Activated CD4-positive, alpha-beta T cell treated with anti-CD3 and anti-CD28 coated beads, Interleukin-2, amount 10 ng/mL, durations not matched to agents 7 days and 5 days (primary cell): ENCODE measurements at regions not wholly inside any gene's neighbourhood (a gene's known extent, or its start where the extent isn't known, plus 50 kb on each side); places are given as distances from the start of the nearest gene placed in this dataset.
A peak's percentile ranks its signal among the peaks of the same experiment; 100 is the strongest.

Source experiments
- CTCF ChIA-PET: fragments of 350-600 bp; sonication (Branson Sonifier 250); formaldehyde crosslinking; loops from one replicate; lab custom pipeline; 2021; ENCODE audit warnings: antibody characterized with exemption; lab: Charles Lee
- POLR2A ChIA-PET: fragments of 350-600 bp; sonication (Branson Sonifier 250); formaldehyde crosslinking; loops from one replicate; lab custom pipeline; 2021; ENCODE audit warnings: antibody characterized with exemption; lab: Charles Lee
- DNase-seq: peaks from one replicate; pipeline ENCODE4 v3.0.0-alpha.2; 2020
- H3K27ac Mint-ChIP-seq: one replicate; pipeline ENCODE4 v1.8.0; 2021; ENCODE audit warnings: mild to moderate bottlenecking, moderate library complexity, mixed read lengths
- H3K27me3 Mint-ChIP-seq: one replicate; pipeline ENCODE4 v1.8.0; 2021; ENCODE audit warnings: mixed read lengths
- H3K36me3 Mint-ChIP-seq: one replicate; pipeline ENCODE4 v1.8.0; 2021; ENCODE audit warnings: low read depth, mixed read lengths
- H3K4me1 Mint-ChIP-seq: one replicate; pipeline ENCODE4 v1.8.0; 2021; ENCODE audit warnings: mixed read lengths
- H3K4me3 Mint-ChIP-seq: one replicate; pipeline ENCODE4 v1.8.0; 2021; ENCODE audit warnings: mild to moderate bottlenecking, moderate library complexity, mixed read lengths
- H3K9me3 Mint-ChIP-seq: one replicate; pipeline ENCODE4 v1.8.0; 2021; ENCODE audit warnings: mixed read lengths

GRCh38 chr7:25863005-25863728 lies 288.8 kb upstream of the NFE2L3 start:
- H3K4me1 Mint-ChIP-seq = peaks cover 44% of the 10 kb centered on the region
- no peak for DNase-seq

DNA sequence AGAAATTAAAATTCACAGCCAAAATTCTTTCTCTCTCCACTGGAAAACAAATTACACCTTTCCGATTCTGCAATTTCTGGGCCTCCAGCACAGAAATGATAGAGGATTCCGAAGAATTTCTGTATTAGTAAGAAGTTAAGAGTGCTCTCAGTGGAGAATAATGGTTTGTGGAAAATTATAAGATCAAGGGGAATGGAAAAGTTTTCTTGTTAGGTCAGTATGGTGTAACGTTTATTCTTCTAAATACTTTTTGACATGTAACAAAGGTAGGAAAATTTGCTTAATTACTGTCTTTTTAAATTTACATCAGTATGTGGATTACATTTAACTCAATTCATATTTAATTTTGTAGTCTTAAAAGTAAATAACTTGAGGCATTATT lies 288.3 kb upstream of the NFE2L3 start:
- ChIA-PET CTCF (no interaction called here), POLR2A (no interaction called here)
- Mint-ChIP-seq H3K36me3 (peaks cover 9% of the 10 kb centered on the region), H3K9me3 (peaks cover 19% of the 10 kb centered on the region), H3K4me3 (no peak overlapping the region), H3K4me1 (peaks cover 42% of the 10 kb centered on the region), H3K27ac (no peak overlapping the region), H3K27me3 (peaks cover 60% of the 10 kb centered on the region)
- no peak for DNase-seq

More at GRCh38 chr7:25863005-25863728, 288.8 kb upstream of the NFE2L3 start:
- H3K36me3 Mint-ChIP-seq = peaks cover 11% of the 10 kb centered on the region
- no peak overlapping the region for H3K27ac Mint-ChIP-seq
- peaks cover 20% of the 10 kb centered on the region for H3K9me3 Mint-ChIP-seq
- H3K27me3 Mint-ChIP-seq = peaks cover 54% of the 10 kb centered on the region
- peak overlapping the region; percentile 76 for H3K4me3 Mint-ChIP-seq
- POLR2A ChIA-PET = interaction anchor here (0.8 kb wide), 1 partner anchor 337 kb away, joined by 3 read pairs; the partner anchor contains the start of gene HNRNPA2B1
- CTCF ChIA-PET = interaction anchor here (0.6 to 1.9 kb wide), 4 partner anchors 11 to 1685 kb away, joined by 3 to 11 read pairs (median 4); partner anchors contain the start of gene NFE2L3

DNA sequence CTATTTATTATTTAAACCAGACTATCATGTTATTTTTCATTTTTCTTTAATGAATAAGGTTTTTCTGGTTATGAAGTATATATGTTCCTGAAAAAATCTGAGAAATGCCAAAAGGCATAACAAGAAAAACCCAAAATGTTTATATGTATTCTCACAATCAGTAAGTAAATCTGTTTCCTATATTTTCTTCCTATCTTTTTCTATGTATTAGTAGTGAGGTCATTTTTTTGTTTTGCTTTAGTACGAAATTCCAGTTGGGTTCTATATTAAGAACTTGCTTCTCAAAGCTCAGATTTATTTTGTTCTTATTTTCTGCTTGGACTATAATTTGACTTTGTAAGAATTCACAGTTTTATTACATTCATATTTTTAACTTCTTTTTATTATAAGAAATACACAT lies 287.5 kb upstream of the NFE2L3 start:
- H3K27ac Mint-ChIP-seq = no peak overlapping the region
- H3K36me3 Mint-ChIP-seq = peaks cover 2% of the 10 kb centered on the region
- peaks cover 35% of the 10 kb centered on the region for H3K4me1 Mint-ChIP-seq
- CTCF ChIA-PET = interaction anchor here (0.6 kb wide), 1 partner anchor 1126 kb away, joined by 4 read pairs; no protein-coding TSS in a partner anchor
- peaks cover 11% of the 10 kb centered on the region for H3K9me3 Mint-ChIP-seq
- peaks cover 68% of the 10 kb centered on the region for H3K27me3 Mint-ChIP-seq
- H3K4me3 Mint-ChIP-seq = no peak overlapping the region
- POLR2A ChIA-PET = no interaction called here
- DNase-seq = no peak

DNA sequence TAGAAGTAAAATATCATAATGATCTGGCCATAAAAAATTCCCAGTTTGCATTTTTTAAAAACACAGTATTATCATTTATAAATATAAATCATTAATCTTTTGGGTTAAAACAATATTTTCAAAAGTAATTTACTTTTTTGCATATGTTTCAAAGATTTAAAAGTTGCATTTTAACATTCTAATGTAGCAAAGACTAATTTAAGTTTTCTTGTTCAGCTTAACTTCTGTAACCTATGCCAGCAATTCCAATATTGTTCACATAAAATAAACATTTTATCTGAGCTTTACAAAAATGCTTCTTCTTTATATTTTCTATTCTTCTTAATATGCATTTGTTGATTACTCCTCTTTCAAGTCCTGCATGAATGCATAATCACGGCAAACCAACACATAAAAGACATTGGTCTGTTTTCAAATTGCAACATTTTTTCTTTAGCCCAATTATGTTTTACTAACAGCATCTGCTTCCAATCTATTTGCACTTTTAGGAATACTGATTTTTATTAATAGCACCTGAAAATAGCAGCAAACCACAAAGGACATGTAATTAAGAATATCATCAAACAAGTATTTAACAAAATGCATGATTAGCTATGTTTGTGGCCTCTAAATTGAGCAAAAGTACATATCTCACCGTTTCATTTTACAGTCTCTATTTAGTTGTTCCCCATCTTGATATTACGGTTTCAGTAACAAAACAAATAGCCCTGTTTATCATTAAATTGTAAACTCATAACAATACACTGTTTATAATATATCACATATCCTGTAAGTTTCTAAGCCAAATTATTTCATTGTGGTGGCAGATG lies 286.9 kb upstream of the NFE2L3 start:
- H3K9me3 Mint-ChIP-seq = peaks cover 5% of the 10 kb centered on the region
- POLR2A ChIA-PET = no interaction called here

DNA sequence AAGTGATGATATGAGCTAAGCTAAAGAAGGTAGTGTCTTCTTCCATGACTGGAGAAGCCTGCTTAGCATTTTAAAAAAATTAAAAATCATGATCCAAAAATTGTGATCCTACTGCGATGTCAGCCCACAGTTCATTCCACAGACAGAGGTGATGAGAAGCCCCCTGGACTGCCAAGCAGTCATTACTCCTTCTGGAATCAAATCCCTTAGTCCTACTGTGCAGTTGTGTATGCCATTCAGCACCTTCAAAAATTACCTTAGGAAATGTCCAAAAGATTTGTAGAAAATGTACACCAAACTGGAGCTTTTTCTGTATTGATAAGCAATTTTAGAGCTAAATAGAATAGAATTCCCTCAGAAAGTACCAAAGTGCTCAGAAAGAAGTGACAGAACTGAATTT lies 283.5 kb upstream of the NFE2L3 start:
- Mint-ChIP-seq H3K9me3 (no peaks in the 10 kb centered on the region), H3K27me3 (peaks cover 72% of the 10 kb centered on the region), H3K27ac (no peak overlapping the region), H3K36me3 (no peaks in the 10 kb centered on the region), H3K4me3 (no peak overlapping the region), H3K4me1 (peaks cover 3% of the 10 kb centered on the region)
- POLR2A ChIA-PET = no interaction called here
- CTCF ChIA-PET = interaction anchor here (0.7 kb wide), 1 partner anchor 17 kb away, joined by 4 read pairs; no protein-coding TSS in a partner anchor
- no peak for DNase-seq

More for the DNA sequence above, 286.9 kb upstream of the NFE2L3 start:
- no peak for DNase-seq
- no peak overlapping the region for H3K27ac Mint-ChIP-seq
- H3K36me3 Mint-ChIP-seq = no peaks in the 10 kb centered on the region
- CTCF ChIA-PET = interaction anchor here (0.6 kb wide), 1 partner anchor 1126 kb away, joined by 4 read pairs; no protein-coding TSS in a partner anchor
- peaks cover 31% of the 10 kb centered on the region for H3K4me1 Mint-ChIP-seq
- H3K27me3 Mint-ChIP-seq = peaks cover 74% of the 10 kb centered on the region
- no peak overlapping the region for H3K4me3 Mint-ChIP-seq

- H3K27ac Mint-ChIP-seq = no peak overlapping the region
- no peak overlapping the region for H3K4me3 Mint-ChIP-seq
- CTCF ChIA-PET = no interaction called here
- DNase-seq = no peak
- H3K27me3 Mint-ChIP-seq = peaks cover 67% of the 10 kb centered on the region
- H3K36me3 Mint-ChIP-seq = no peaks in the 10 kb centered on the region
- no peaks in the 10 kb centered on the region for H3K9me3 Mint-ChIP-seq
- POLR2A ChIA-PET = no interaction called here
- H3K4me1 Mint-ChIP-seq = no peaks in the 10 kb centered on the region
Observed at GRCh38 chr7:25870574-25870973, 281.4 kb upstream of the NFE2L3 start.

DNA sequence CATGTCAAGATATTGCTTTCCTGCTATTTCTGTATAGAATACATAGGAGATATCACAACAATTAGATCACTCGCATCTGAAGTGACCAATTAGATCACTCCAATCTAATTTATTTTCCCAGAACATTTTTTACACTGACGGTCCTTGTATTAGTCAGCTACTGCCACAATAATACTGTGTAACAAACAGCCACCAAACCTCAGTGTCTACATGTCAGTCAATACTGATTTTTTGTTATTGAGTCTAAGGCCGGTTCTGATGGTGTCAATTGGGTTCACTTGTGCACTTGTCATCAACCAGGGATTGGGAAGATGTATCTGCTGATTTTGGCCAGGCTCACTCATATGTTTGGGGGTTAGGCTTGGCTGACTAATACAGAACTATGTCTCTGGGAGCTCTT lies 275.9 kb upstream of the NFE2L3 start:
- Mint-ChIP-seq H3K27ac (no peak overlapping the region), H3K27me3 (peaks cover 49% of the 10 kb centered on the region), H3K36me3 (no peaks in the 10 kb centered on the region), H3K4me1 (no peaks in the 10 kb centered on the region), H3K9me3 (no peaks in the 10 kb centered on the region), H3K4me3 (no peak overlapping the region)
- POLR2A ChIA-PET = no interaction called here
- DNase-seq = no peak
- CTCF ChIA-PET = interaction anchor here (1.4 kb wide), 1 partner anchor 16 kb away, joined by 4 read pairs; no protein-coding TSS in a partner anchor

GRCh38 chr7:25877802-25878789 lies 273.9 kb upstream of the NFE2L3 start:
- no peaks in the 10 kb centered on the region for H3K9me3 Mint-ChIP-seq
- H3K4me3 Mint-ChIP-seq = no peak overlapping the region
- ChIA-PET POLR2A (no interaction called here), CTCF (interaction anchor here (1.3 kb wide), 1 partner anchor 15 kb away, joined by 5 read pairs; no protein-coding TSS in a partner anchor)
- H3K27me3 Mint-ChIP-seq = peaks cover 45% of the 10 kb centered on the region
- no peak overlapping the region for H3K27ac Mint-ChIP-seq
- no peaks in the 10 kb centered on the region for H3K4me1 Mint-ChIP-seq
- no peak for DNase-seq
- no peaks in the 10 kb centered on the region for H3K36me3 Mint-ChIP-seq

GRCh38 chr7:25879799-25880198 lies 272.2 kb upstream of the NFE2L3 start:
- Mint-ChIP-seq H3K9me3 (no peaks in the 10 kb centered on the region), H3K4me3 (no peak overlapping the region), H3K27me3 (peaks cover 41% of the 10 kb centered on the region), H3K4me1 (no peaks in the 10 kb centered on the region), H3K36me3 (no peaks in the 10 kb centered on the region), H3K27ac (no peak overlapping the region)
- DNase-seq = no peak
- CTCF ChIA-PET = interaction anchor here (0.6 to 0.7 kb wide), 2 partner anchors 74 to 681 kb away, joined by 3 to 4 read pairs; no protein-coding TSS in a partner anchor
- POLR2A ChIA-PET = no interaction called here

DNA sequence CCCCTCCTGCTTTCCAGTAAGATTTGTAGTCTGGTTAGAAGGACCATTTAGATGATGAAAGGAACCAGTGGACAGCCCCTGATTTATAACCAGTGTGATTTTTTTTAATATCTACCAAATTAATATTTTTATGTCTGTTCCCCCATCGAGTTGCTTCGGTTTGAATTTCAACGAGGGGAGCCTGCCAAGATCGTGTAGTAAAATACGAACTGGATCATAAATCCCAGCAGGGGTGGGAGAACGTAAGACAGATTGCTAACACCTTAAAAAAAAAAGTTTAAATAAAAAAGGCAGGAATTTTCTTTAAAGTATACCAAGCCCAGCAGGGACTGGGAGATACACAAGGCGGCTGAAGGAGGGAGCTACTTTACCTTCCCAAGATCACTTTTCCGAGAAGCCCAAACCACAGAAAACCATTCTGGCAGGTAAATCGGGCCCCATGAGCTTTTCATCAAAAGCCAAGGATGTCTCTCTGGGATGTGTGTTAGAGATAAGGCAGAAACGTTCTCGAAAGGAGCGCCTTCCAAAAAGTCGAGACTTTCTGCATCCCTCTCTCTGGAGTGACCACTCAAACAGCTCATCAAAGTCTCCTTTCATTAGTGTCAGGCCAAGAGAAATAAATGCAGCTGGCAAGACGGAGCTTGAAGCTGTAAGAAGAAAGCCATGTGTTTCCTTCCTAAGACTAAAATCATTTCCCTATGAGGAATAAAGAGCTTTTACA lies 270.5 kb upstream of the NFE2L3 start:
- CTCF ChIA-PET = interaction anchor here (0.5 to 2.0 kb wide), 4 partner anchors 11 to 1278 kb away, joined by 3 to 7 read pairs (median 3); no protein-coding TSS in a partner anchor
- Mint-ChIP-seq H3K27ac (no peak overlapping the region), H3K36me3 (no peaks in the 10 kb centered on the region), H3K9me3 (no peaks in the 10 kb centered on the region), H3K4me3 (no peak overlapping the region), H3K27me3 (peaks cover 43% of the 10 kb centered on the region), H3K4me1 (peaks cover under 1% of the 10 kb centered on the region)
- POLR2A ChIA-PET = no interaction called here
- DNase-seq = no peak

GRCh38 chr7:25882151-25882773 lies 269.7 kb upstream of the NFE2L3 start:
- peaks cover 35% of the 10 kb centered on the region for H3K27me3 Mint-ChIP-seq
- H3K4me3 Mint-ChIP-seq = no peak overlapping the region
- POLR2A ChIA-PET = no interaction called here
- H3K36me3 Mint-ChIP-seq = no peaks in the 10 kb centered on the region
- peaks cover 4% of the 10 kb centered on the region for H3K4me1 Mint-ChIP-seq
- CTCF ChIA-PET = interaction anchor here (1.2 to 2.0 kb wide), 2 partner anchors 11 to 196 kb away, joined by 3 to 7 read pairs; no protein-coding TSS in a partner anchor
- H3K9me3 Mint-ChIP-seq = no peaks in the 10 kb centered on the region
- DNase-seq = no peak
- no peak overlapping the region for H3K27ac Mint-ChIP-seq
